GM23338 (cell line): ENCODE measurements at regions not wholly inside any gene's neighbourhood (a gene's known extent, or its start where the extent isn't known, plus 50 kb on each side); places are given as distances from the start of the nearest gene placed in this dataset.

Experiments used
- ATAC-seq: fragments of 200-7000 bp; cut with Tn5 transposase; 3 replicates; pipeline ENCODE4 v1.9.1; 2020
- DNase-seq: peaks from one replicate; pipeline ENCODE4 v3.0.0-alpha.2; 2015; ENCODE audit warnings: low spot score
- H2AFZ ChIP-seq: fragments of 200-600 bp; sonication (generic); 2 replicates; pipeline ENCODE4 v1.8.0; 2016; ENCODE audit warnings: antibody characterized with exemption, mild to moderate bottlenecking, moderate library complexity
- H3F3A ChIP-seq: fragments of 200-600 bp; sonication (generic); replicated peaks from 2 replicates; pipeline ENCODE4 v1.8.0; 2017; ENCODE audit warnings: antibody characterized with exemption, mixed run types, low read depth
- H3K27ac ChIP-seq: fragments of 200-600 bp; sonication (generic); 2 replicates; pipeline ENCODE4 v1.6.1; 2016; ENCODE audit warnings: low read depth
- H3K27me3 ChIP-seq: fragments of 200-600 bp; sonication (generic); 2 replicates; pipeline ENCODE4 v1.8.0; 2016; ENCODE audit warnings: mild to moderate bottlenecking, mixed run types, moderate library complexity; ENCODE audit not compliant: insufficient read depth
- H3K36me3 ChIP-seq: fragments of 200-600 bp; sonication (generic); 2 replicates; pipeline ENCODE4 v1.8.0; 2016; ENCODE audit warnings: mild to moderate bottlenecking; ENCODE audit not compliant: insufficient read depth
- H3K4me1 ChIP-seq: fragments of 200-600 bp; sonication (generic); 2 replicates; pipeline ENCODE4 v1.8.0; 2016; ENCODE audit warnings: mild to moderate bottlenecking, moderate library complexity; ENCODE audit not compliant: insufficient read depth
- H3K4me2 ChIP-seq: fragments of 200-600 bp; sonication (generic); 2 replicates; pipeline ENCODE4 v1.7.1; 2017; ENCODE audit warnings: mixed run types
- H3K4me3 ChIP-seq: fragments of 200-600 bp; sonication (generic); 2 replicates; pipeline ENCODE4 v1.6.1; 2016; ENCODE audit warnings: mixed run types
- H3K79me2 ChIP-seq: fragments of 200-600 bp; sonication (generic); replicated peaks from 2 replicates; pipeline ENCODE4 v1.8.0; 2017; ENCODE audit warnings: mild to moderate bottlenecking; ENCODE audit not compliant: insufficient read depth
- H3K9me2 ChIP-seq: fragments of 200-600 bp; sonication (generic); 2 replicates; pipeline ENCODE4 v1.8.0; 2017; ENCODE audit not compliant: insufficient read depth
- H4K20me1 ChIP-seq: fragments of 200-600 bp; sonication (generic); replicated peaks from 2 replicates; pipeline ENCODE4 v1.8.0; 2017; ENCODE audit warnings: mild to moderate bottlenecking; ENCODE audit not compliant: insufficient read depth
- H3K27ac Mint-ChIP-seq: 2 replicates; pipeline ENCODE4 v1.8.0; 2020; ENCODE audit warnings: inconsistent platforms, mild to moderate bottlenecking, moderate library complexity, mixed read lengths
- H3K27me3 Mint-ChIP-seq: 3 replicates; pipeline ENCODE4 v1.8.0; 2022; ENCODE audit warnings: low read depth, mild to moderate bottlenecking, moderate library complexity, mixed read lengths, inconsistent platforms; ENCODE audit not compliant: insufficient read depth, poor library complexity
- H3K36me3 Mint-ChIP-seq: 3 replicates; pipeline ENCODE4 v1.8.0; 2021; ENCODE audit warnings: low read depth, mild to moderate bottlenecking, inconsistent platforms, moderate library complexity, mixed read lengths
- H3K4me1 Mint-ChIP-seq: 3 replicates; pipeline ENCODE4 v1.8.0; 2020; ENCODE audit warnings: mild to moderate bottlenecking, inconsistent platforms, mixed read lengths
- H3K4me3 Mint-ChIP-seq: 3 replicates; pipeline ENCODE4 v1.8.0; 2021; ENCODE audit warnings: moderate library complexity, mild to moderate bottlenecking, inconsistent platforms, mixed read lengths
- H3K9me3 Mint-ChIP-seq: 3 replicates; pipeline ENCODE4 v1.8.0; 2020; ENCODE audit warnings: moderate library complexity, mild to moderate bottlenecking, inconsistent platforms, mixed read lengths
- EZH2 ChIP-seq: fragments of 200-600 bp; sonication (generic); IDR thresholded peaks from one replicate; pipeline ENCODE4 v1.8.0; 2017; ENCODE audit warnings: antibody characterized with exemption, mild to moderate bottlenecking, low read depth; ENCODE audit not compliant: unreplicated experiment
- EZH2phosphoT487 ChIP-seq: fragments of 200-600 bp; sonication (generic); IDR thresholded peaks from one replicate; pipeline ENCODE4 v1.8.1; 2018; ENCODE audit warnings: antibody characterized with exemption; ENCODE audit not compliant: unreplicated experiment
- NANOG ChIP-seq: IDR thresholded peaks from 2 replicates; pipeline ENCODE4 v1.6.1; 2016; ENCODE audit warnings: antibody characterized with exemption, borderline replicate concordance
- TF ChIP-seq, protein P1 (sequence below): IDR thresholded peaks from 2 replicates; pipeline ENCODE4 v1.6.1; 2016; ENCODE audit warnings: antibody characterized with exemption
- TF ChIP-seq, protein P2 (sequence below): fragments of 250-450 bp; sonication (Bioruptor Pico); IDR thresholded peaks from 2 replicates; pipeline ENCODE4 v1.5.0; 2020; ENCODE audit warnings: mild to moderate bottlenecking, moderate library complexity
- TF ChIP-seq, protein P3 (sequence below): IDR thresholded peaks from one replicate; pipeline ENCODE4 v1.6.1; 2018; ENCODE audit warnings: antibody characterized with exemption; ENCODE audit not compliant: unreplicated experiment

DNA sequence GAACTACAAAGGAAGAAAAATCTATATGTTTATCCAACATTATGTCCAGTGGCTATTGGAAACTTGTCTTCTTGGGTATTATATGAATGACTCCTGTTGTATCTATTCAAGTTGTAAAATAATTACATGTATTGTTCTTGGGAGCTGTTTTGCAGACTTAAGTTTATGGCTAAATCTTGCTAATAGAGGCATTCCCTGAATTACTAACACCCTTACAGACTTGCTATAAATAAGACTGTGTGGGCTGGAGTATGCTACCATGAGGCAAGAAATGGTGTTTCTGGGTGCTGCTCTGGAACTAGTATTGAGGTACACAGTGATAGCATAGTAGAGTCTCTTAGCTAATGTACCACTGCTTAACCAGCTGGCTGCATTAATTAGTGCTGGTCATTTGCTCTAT, 155.1 kb downstream of the HIPK3 start:
- Histone ChIP-seq H3K4me2 (no peak overlapping the region), H3K9me2 (no peaks in the 10 kb centered on the region; the same call in 1 of the 2 replicates), H3K4me1 (peaks cover 21% of the 10 kb centered on the region), H2AFZ (no peak overlapping the region), H3K27ac (no peak overlapping the region), H3K79me2 (no peaks in the 10 kb centered on the region), H3K36me3 (no peaks in the 10 kb centered on the region), H4K20me1 (no peaks in the 10 kb centered on the region), H3K4me3 (no peak overlapping the region), H3F3A (no peaks in the 10 kb centered on the region), H3K27me3 (no peaks in the 10 kb centered on the region)
- Mint-ChIP-seq H3K27ac (no peak overlapping the region), H3K4me1 (peaks cover 28% of the 10 kb centered on the region), H3K27me3 (peaks cover 4% of the 10 kb centered on the region), H3K4me3 (no peak overlapping the region), H3K9me3 (no peaks in the 10 kb centered on the region), H3K36me3 (no peaks in the 10 kb centered on the region)
- DNase-seq = no peak
- no peak for ATAC-seq
- TF ChIP-seq, protein P1, sequence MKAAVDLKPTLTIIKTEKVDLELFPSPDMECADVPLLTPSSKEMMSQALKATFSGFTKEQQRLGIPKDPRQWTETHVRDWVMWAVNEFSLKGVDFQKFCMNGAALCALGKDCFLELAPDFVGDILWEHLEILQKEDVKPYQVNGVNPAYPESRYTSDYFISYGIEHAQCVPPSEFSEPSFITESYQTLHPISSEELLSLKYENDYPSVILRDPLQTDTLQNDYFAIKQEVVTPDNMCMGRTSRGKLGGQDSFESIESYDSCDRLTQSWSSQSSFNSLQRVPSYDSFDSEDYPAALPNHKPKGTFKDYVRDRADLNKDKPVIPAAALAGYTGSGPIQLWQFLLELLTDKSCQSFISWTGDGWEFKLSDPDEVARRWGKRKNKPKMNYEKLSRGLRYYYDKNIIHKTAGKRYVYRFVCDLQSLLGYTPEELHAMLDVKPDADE = no peak
- no peak for TF ChIP-seq NANOG
- no peak for TF ChIP-seq EZH2
- TF ChIP-seq, protein P2, sequence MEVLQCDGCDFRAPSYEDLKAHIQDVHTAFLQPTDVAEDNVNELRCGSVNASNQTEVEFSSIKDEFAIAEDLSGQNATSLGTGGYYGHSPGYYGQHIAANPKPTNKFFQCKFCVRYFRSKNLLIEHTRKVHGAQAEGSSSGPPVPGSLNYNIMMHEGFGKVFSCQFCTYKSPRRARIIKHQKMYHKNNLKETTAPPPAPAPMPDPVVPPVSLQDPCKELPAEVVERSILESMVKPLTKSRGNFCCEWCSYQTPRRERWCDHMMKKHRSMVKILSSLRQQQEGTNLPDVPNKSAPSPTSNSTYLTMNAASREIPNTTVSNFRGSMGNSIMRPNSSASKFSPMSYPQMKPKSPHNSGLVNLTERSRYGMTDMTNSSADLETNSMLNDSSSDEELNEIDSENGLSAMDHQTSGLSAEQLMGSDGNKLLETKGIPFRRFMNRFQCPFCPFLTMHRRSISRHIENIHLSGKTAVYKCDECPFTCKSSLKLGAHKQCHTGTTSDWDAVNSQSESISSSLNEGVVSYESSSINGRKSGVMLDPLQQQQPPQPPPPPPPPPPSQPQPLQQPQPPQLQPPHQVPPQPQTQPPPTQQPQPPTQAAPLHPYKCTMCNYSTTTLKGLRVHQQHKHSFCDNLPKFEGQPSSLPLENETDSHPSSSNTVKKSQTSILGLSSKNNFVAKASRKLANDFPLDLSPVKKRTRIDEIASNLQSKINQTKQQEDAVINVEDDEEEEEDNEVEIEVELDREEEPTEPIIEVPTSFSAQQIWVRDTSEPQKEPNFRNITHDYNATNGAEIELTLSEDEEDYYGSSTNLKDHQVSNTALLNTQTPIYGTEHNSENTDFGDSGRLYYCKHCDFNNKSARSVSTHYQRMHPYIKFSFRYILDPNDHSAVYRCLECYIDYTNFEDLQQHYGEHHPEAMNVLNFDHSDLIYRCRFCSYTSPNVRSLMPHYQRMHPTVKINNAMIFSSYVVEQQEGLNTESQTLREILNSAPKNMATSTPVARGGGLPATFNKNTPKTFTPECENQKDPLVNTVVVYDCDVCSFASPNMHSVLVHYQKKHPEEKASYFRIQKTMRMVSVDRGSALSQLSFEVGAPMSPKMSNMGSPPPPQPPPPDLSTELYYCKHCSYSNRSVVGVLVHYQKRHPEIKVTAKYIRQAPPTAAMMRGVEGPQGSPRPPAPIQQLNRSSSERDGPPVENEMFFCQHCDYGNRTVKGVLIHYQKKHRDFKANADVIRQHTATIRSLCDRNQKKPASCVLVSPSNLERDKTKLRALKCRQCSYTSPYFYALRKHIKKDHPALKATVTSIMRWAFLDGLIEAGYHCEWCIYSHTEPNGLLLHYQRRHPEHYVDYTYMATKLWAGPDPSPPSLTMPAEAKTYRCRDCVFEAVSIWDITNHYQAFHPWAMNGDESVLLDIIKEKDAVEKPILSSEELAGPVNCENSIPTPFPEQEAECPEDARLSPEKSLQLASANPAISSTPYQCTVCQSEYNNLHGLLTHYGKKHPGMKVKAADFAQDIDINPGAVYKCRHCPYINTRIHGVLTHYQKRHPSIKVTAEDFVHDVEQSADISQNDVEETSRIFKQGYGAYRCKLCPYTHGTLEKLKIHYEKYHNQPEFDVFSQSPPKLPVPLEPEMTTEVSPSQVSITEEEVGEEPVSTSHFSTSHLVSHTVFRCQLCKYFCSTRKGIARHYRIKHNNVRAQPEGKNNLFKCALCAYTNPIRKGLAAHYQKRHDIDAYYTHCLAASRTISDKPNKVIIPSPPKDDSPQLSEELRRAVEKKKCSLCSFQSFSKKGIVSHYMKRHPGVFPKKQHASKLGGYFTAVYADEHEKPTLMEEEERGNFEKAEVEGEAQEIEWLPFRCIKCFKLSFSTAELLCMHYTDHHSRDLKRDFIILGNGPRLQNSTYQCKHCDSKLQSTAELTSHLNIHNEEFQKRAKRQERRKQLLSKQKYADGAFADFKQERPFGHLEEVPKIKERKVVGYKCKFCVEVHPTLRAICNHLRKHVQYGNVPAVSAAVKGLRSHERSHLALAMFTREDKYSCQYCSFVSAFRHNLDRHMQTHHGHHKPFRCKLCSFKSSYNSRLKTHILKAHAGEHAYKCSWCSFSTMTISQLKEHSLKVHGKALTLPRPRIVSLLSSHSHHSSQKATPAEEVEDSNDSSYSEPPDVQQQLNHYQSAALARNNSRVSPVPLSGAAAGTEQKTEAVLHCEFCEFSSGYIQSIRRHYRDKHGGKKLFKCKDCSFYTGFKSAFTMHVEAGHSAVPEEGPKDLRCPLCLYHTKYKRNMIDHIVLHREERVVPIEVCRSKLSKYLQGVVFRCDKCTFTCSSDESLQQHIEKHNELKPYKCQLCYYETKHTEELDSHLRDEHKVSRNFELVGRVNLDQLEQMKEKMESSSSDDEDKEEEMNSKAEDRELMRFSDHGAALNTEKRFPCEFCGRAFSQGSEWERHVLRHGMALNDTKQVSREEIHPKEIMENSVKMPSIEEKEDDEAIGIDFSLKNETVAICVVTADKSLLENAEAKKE (CRISPR knock-in tag) = no peak
- TF ChIP-seq EZH2phosphoT487 = no peak
- TF ChIP-seq, protein P3, sequence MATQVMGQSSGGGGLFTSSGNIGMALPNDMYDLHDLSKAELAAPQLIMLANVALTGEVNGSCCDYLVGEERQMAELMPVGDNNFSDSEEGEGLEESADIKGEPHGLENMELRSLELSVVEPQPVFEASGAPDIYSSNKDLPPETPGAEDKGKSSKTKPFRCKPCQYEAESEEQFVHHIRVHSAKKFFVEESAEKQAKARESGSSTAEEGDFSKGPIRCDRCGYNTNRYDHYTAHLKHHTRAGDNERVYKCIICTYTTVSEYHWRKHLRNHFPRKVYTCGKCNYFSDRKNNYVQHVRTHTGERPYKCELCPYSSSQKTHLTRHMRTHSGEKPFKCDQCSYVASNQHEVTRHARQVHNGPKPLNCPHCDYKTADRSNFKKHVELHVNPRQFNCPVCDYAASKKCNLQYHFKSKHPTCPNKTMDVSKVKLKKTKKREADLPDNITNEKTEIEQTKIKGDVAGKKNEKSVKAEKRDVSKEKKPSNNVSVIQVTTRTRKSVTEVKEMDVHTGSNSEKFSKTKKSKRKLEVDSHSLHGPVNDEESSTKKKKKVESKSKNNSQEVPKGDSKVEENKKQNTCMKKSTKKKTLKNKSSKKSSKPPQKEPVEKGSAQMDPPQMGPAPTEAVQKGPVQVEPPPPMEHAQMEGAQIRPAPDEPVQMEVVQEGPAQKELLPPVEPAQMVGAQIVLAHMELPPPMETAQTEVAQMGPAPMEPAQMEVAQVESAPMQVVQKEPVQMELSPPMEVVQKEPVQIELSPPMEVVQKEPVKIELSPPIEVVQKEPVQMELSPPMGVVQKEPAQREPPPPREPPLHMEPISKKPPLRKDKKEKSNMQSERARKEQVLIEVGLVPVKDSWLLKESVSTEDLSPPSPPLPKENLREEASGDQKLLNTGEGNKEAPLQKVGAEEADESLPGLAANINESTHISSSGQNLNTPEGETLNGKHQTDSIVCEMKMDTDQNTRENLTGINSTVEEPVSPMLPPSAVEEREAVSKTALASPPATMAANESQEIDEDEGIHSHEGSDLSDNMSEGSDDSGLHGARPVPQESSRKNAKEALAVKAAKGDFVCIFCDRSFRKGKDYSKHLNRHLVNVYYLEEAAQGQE = no peak
